Memory B cell (primary cell): ENCODE measurements at regions not wholly inside any gene's neighbourhood (a gene's known extent, or its start where the extent isn't known, plus 50 kb on each side); places are given as distances from the start of the nearest gene placed in this dataset.

Source experiments
- ATAC-seq: fragments of 150-1000 bp; cut with Tn5 transposase; 2 replicates; pipeline ENCODE4 v1.10.0; 2021; ENCODE audit warnings: low read depth, mild to moderate bottlenecking, moderate library complexity
- DNase-seq, 2 donors: peaks; one replicate each; pipeline ENCODE4 v3.0.0; 2022; ENCODE audit warnings: low spot score in 2 of 2
- H3K27ac Mint-ChIP-seq: one replicate; pipeline ENCODE4 v1.8.0; 2022; ENCODE audit warnings: mild to moderate bottlenecking, moderate library complexity, mixed read lengths
- H3K27me3 Mint-ChIP-seq: one replicate; pipeline ENCODE4 v1.8.0; 2022; ENCODE audit warnings: mixed read lengths
- H3K36me3 Mint-ChIP-seq: one replicate; pipeline ENCODE4 v1.8.0; 2022; ENCODE audit warnings: mild to moderate bottlenecking, mixed read lengths
- H3K4me1 Mint-ChIP-seq: one replicate; pipeline ENCODE4 v1.8.0; 2022; ENCODE audit warnings: mixed read lengths
- H3K4me3 Mint-ChIP-seq: one replicate; pipeline ENCODE4 v1.8.0; 2022; ENCODE audit warnings: mild to moderate bottlenecking, moderate library complexity, mixed read lengths
- H3K9me3 Mint-ChIP-seq: one replicate; pipeline ENCODE4 v1.8.0; 2022; ENCODE audit warnings: mixed read lengths

DNA sequence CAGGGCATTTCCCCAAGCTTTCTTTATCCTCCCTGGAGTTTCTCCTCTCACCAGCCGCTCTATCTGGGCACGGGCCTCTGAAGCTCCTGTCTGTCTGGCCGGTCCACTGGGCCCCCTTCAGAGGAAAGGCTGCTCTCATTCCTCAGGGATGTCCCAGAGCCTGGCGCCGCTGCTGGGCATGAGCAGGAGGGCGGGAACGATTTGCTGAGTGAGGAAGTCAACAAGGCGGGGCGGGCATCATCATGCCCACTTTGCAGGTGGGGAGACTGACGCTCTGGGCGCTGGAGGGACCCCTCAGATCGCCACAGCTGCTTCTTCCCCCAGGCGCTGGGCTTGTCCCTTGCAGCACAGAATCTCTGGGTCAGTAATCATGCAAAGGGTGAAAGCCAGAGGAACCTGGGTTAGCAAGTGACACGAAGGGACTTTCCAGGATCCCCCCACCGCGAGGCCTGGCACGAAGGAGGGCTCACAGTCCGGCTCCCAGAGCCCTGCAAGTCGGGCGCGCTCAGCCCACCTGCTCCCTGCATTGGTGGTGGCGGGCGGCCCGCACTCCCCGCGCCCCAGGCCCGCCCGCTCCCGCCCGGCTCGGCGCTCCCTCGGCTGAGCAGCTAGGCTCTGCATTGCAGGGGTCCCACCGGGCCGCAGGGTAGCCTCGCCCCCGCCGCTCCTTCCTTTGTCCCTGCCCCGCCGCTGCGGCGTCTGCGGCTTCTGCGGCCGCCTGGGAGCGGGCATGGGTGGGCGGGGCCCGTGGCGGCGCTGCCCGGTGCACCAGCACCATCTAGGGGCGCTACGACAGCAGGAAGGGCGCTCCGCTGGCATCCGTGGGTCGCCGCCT lies 157.8 kb downstream of the CYRIA start:
- ATAC-seq (peak; percentile 34), DNase-seq (no peak)
- peaks cover 15% of the 10 kb centered on the region for H3K27me3 Mint-ChIP-seq
- H3K4me1 Mint-ChIP-seq: no peaks in the 10 kb centered on the region
- H3K36me3 Mint-ChIP-seq: no peaks in the 10 kb centered on the region
- no peak overlapping the region for H3K4me3 Mint-ChIP-seq
- H3K27ac Mint-ChIP-seq: no peak overlapping the region
- no peaks in the 10 kb centered on the region for H3K9me3 Mint-ChIP-seq

DNA sequence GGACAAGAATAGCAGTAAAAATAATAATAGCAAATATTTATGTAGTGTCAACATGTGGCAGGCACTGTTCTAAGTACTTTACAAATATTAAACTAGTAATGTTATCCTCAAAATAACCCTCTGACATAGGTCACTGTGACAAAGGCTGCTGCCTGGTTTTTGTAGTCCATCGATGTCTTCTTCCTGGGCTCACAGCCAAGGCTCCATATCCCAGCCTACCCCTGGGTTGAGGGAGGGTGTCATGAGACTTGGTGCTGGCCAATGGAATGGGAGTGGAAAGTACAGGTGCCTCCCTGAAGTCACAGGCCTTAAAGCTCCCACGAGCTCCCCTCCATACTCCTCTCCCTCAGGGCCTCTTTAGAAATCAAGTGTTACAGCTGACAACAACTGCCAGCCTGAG lies 159.3 kb downstream of the CYRIA start:
- H3K9me3 Mint-ChIP-seq: no peaks in the 10 kb centered on the region
- no peak overlapping the region for H3K4me3 Mint-ChIP-seq
- H3K4me1 Mint-ChIP-seq: no peaks in the 10 kb centered on the region
- no peak overlapping the region for H3K27ac Mint-ChIP-seq
- no peak for ATAC-seq
- DNase-seq: no peak
- no peaks in the 10 kb centered on the region for H3K36me3 Mint-ChIP-seq
- H3K27me3 Mint-ChIP-seq: peaks cover 13% of the 10 kb centered on the region

DNA sequence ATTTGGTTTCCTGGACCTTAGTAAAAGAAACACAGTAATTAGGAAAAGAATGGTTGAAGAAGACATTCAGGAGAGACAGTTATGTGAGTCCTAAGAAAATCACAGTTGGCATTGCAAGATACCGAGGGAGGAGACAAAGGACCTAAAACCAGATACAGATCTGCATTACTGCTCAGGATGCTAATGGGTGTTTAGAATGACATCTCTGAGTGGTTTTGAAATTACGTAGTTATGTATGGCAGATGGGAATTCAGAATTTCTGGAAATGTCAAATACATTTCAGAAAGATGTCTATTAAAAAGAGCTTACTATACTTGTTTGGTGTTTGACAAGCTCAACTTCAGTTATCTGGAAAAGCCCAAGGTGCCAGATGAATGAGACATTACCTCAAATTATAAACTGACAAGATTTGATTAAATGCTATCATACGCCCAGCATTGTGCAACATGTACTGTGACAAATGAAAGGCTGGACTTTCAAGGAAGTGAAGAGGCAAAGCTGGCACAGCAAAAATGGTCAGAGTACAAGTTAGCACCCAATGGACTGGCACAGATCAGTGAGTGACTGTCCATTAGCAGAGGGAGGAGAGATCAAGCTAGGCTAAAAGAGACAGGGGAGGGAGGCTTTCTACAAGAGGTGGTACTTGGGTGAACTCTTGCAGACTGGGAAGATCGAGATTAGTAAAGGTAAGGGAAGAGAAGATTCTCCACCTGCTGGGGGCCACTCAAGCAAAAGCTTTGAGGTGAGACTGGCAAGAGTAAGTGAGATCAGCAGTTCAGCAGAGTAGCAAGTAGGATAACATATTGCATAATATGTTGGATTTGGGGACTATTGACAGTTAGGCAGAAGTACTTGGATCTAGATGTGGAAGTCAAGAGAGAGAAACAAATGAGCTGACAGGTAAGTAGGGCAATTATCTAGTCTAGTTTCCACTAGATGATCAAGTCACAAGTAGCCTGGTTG lies 168.9 kb downstream of the CYRIA start:
- ATAC-seq: no peak
- H3K4me1 Mint-ChIP-seq: peaks cover 3% of the 10 kb centered on the region
- H3K27me3 Mint-ChIP-seq: peaks cover 9% of the 10 kb centered on the region
- peaks cover 2% of the 10 kb centered on the region for H3K36me3 Mint-ChIP-seq
- H3K27ac Mint-ChIP-seq: no peak overlapping the region
- DNase-seq: no peak
- no peak overlapping the region for H3K4me3 Mint-ChIP-seq
- H3K9me3 Mint-ChIP-seq: peaks cover 2% of the 10 kb centered on the region

DNA sequence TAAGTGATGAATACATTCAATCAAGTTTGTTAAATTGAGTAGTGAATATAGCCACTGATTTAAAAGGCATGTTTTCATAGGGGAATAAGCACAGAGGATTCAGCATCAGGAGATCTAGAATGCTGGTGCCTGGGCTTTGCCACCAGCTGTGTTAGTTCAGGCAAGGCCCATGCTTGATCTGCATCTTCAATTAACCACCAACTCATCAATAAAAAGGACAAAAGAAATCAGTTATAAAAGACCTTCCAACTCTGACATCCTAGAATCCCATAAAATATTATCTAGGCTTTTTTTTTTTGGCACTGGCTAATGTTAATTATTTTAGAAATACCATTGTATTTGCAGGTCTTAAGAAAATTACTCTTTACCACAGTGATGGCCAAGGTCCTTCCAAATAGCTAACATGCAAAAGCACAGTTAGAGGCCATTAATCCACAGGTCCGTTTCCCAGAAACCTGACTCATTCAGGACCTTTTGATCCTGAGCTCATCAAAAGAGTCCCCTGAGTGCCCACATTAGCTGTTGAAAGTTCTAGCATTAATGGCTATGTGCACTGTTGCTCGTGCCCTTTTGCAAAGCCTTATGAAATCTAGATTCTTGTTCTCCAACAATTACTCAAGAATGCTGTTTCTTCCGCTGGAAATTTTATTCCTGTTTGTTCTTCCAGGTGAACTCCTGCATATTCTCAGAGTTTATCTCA lies 170.0 kb downstream of the CYRIA start:
- ATAC-seq: no peak
- Mint-ChIP-seq H3K36me3 (peaks cover 2% of the 10 kb centered on the region), H3K27ac (no peak overlapping the region), H3K9me3 (peaks cover 2% of the 10 kb centered on the region), H3K4me1 (peaks cover 3% of the 10 kb centered on the region), H3K4me3 (no peak overlapping the region), H3K27me3 (peaks cover 10% of the 10 kb centered on the region)
- no peak for DNase-seq

DNA sequence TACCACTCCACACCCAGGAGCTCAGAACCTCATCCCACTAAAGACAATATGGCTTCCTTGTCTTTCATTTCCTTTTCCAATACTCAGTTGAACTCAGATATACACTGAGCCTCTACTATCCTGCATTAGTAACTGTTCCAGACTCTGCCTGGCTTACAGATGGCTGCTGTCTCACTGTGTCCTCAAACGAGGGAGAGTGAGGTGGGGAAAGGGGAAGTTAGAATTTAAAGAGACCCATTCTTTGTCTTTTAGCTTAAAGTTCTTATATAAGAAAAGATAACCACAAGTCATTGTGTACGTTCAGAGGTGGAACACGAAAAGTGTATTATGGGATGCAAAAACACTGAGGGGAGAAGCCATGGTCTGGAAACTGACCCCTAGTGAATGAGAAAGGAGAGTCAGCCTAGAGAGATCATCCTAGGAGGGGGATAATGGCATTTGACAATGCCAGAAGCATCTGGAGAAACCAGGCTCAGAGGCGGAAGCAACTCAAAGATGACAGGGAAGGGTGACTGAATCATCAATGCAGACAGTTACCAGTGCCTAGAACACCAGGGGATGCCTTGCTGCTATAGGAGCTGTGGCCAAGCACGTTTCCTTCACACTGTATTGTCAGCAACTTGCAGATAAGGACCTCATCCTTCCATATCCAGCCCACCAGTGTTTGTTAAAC lies 170.7 kb downstream of the CYRIA start:
- H3K27ac Mint-ChIP-seq: no peak overlapping the region
- ATAC-seq (no peak), DNase-seq (no peak)
- peaks cover 2% of the 10 kb centered on the region for H3K36me3 Mint-ChIP-seq
- peaks cover 13% of the 10 kb centered on the region for H3K27me3 Mint-ChIP-seq
- peaks cover 2% of the 10 kb centered on the region for H3K9me3 Mint-ChIP-seq
- no peak overlapping the region for H3K4me3 Mint-ChIP-seq
- H3K4me1 Mint-ChIP-seq: peaks cover 3% of the 10 kb centered on the region

DNA sequence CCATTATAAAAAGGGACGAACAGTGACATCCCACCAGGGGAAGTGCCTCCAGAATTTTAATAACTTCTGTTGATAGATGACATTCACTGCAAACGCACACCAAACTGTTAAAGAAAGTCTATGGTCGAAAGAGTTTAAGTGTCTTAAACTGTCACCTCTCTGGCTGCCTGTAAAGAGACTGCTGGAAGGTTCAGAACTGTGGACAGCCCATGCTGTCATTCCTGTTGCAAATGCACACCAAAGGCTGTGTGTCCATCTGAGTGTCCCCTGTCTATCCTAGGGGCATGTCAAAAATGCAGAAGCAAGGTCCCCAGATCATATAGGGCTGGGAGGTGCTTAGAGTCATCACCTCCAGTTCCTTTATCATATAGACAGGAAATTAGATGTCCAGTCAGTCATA lies 171.8 kb downstream of the CYRIA start:
- Mint-ChIP-seq H3K27ac (no peak overlapping the region), H3K27me3 (peaks cover 12% of the 10 kb centered on the region), H3K9me3 (no peaks in the 10 kb centered on the region), H3K36me3 (no peaks in the 10 kb centered on the region), H3K4me1 (peaks cover 3% of the 10 kb centered on the region), H3K4me3 (no peak overlapping the region)
- DNase-seq (no peak), ATAC-seq (no peak)

DNA sequence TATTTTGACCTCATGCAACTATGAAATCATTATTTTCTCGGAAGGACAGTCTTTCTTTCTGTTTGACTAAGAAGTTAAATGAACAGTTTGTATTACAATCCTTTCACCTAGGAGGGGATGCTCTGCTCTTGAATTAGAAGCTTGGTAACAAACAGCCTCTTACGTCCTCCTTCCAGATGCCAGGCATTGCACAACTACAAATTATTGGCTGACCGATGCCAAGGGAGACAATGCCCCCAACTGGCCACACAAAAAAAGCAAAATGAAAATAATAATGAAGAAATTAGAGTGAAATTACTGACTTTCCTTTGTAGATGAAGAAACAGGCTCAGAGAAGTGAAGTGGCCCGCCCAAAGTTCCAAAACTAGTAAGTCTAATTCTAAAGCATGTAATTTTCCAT lies 177.9 kb downstream of the CYRIA start:
- H3K36me3 Mint-ChIP-seq: no peaks in the 10 kb centered on the region
- no peak for ATAC-seq
- peaks cover 2% of the 10 kb centered on the region for H3K9me3 Mint-ChIP-seq
- peaks cover 15% of the 10 kb centered on the region for H3K27me3 Mint-ChIP-seq
- H3K4me1 Mint-ChIP-seq: no peaks in the 10 kb centered on the region
- DNase-seq: no peak
- no peak overlapping the region for H3K4me3 Mint-ChIP-seq
- H3K27ac Mint-ChIP-seq: no peak overlapping the region

DNA sequence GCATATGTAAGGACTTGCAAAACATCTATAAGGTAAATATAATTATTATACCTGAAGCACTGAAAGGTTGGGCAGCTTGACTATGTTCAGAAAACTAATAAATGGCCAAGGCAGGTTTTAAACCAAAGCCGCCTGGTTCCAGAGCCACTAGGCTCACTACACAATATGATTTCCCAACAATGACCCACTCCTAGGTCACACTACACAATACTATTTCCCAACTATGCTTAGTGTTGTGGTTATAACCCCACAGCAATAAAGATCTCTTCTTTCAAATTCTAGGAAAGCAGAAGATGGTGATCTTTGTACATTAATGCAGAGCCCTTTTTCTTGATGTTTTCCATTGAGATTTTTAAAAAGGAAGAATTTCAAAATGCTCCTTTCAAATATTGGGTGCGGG lies 180.4 kb downstream of the CYRIA start:
- ATAC-seq: no peak
- H3K36me3 Mint-ChIP-seq: no peaks in the 10 kb centered on the region

DNA sequence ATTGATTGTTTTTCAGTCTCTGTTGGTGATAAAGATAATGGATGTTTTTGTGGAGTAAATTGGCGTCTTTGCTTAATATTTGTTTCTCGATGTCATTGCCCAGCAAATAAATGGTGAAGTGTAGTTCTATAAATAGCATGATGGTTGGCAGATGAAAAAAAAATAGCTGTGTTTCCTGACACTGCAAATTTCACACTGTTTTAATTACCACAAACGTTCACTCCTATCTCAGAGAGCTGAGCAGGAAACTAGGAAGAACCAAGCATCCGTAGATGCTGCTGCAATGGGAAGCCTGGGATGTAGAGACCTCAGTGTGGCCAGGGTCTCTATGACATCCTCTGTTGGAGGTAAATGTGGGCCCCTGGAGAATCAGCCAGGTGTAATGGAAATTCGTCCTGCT lies 183.2 kb downstream of the CYRIA start:
- ATAC-seq (no peak), DNase-seq (no peak)
- no peak overlapping the region for H3K4me3 Mint-ChIP-seq
- peaks cover 2% of the 10 kb centered on the region for H3K9me3 Mint-ChIP-seq
- H3K36me3 Mint-ChIP-seq: no peaks in the 10 kb centered on the region
- no peaks in the 10 kb centered on the region for H3K4me1 Mint-ChIP-seq
- H3K27me3 Mint-ChIP-seq: peaks cover 8% of the 10 kb centered on the region
- H3K27ac Mint-ChIP-seq: no peak overlapping the region

More for the DNA sequence above, 180.4 kb downstream of the CYRIA start:
- no peaks in the 10 kb centered on the region for H3K4me1 Mint-ChIP-seq
- peaks cover 11% of the 10 kb centered on the region for H3K27me3 Mint-ChIP-seq
- H3K27ac Mint-ChIP-seq: no peak overlapping the region
- peaks cover 2% of the 10 kb centered on the region for H3K9me3 Mint-ChIP-seq
- no peak overlapping the region for H3K4me3 Mint-ChIP-seq
- no peak for DNase-seq

DNA sequence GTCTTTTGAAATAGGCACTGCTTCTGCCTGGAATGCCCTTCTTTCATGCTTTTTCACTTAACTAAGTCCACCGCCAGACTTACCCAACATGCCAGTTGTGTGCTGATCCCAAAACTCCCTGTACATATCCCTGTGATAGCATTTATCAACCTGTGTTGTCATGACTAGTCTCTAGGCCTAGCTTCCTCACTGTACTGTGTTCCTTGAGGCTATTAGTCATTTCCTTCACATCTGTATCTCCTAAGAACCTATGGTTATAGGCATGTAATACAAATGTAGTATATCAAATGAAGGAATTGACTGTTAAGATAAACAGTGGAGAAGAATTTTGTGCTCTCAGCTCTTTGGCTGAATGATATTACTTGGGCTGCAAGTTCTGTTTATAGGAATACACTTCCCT lies 184.3 kb downstream of the CYRIA start:
- H3K9me3 Mint-ChIP-seq: peaks cover 2% of the 10 kb centered on the region
- H3K4me1 Mint-ChIP-seq: no peaks in the 10 kb centered on the region
- no peak overlapping the region for H3K27ac Mint-ChIP-seq
- H3K36me3 Mint-ChIP-seq: no peaks in the 10 kb centered on the region
- ATAC-seq (no peak), DNase-seq (no peak)
- H3K27me3 Mint-ChIP-seq: peaks cover 8% of the 10 kb centered on the region
- H3K4me3 Mint-ChIP-seq: no peak overlapping the region

DNA sequence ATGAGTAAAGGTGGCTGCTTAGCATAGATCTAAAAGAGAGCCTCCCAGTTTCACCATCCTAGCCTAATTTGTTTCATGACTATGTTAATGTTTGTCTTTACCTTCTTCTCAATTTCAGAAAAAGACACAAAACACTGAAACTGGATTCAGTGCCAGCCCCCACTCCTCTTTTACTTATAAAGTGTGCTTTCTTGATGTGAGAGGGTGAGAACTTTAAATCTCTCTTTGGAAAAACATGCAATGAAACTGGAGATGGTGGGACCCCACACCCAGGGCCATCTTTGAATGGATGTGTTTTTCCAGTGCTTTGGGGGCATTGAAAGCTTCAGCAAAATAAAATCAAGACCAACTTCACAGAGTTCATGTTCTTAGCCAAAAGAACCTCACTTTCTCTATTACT lies 185.9 kb downstream of the CYRIA start:
- no peak overlapping the region for H3K4me3 Mint-ChIP-seq
- H3K9me3 Mint-ChIP-seq: peaks cover 2% of the 10 kb centered on the region
- peaks cover 5% of the 10 kb centered on the region for H3K27me3 Mint-ChIP-seq
- H3K4me1 Mint-ChIP-seq: no peaks in the 10 kb centered on the region
- no peaks in the 10 kb centered on the region for H3K36me3 Mint-ChIP-seq
- DNase-seq (no peak), ATAC-seq (no peak)
- H3K27ac Mint-ChIP-seq: no peak overlapping the region

DNA sequence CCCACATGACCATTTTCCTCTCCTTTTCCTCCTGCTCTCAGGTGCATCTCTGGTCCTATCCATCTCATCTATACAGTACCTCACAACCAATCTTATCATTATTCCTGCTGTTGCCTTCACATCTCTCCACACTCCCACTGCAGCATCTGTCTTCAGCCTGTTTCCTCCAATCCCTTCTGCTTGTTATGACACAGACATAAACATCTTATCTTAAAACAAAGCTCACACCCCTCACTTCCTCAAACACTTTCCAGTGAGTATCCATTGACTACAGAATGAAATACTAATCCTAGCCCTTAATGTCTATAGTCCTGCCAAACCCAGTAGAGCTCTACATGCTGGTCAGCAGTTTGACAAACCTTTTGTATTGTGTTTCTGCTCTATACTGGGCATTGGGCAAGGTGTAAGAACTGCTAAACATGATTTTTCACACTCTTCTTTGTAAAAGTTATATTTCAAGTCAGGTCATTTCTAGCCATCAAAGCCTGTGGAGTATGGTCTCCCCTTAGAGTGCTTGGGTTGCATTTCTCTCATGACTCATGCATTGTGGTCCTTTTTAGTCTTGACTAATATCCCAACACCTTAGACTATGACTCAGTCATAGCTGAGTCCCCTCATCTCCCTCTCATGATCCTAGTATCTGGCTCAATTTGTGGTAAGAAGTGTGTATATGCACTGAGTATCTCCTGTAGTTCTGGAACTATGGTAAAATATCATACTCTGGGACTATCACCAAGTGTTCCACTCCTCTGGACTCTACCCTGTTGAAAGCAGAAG lies 187.0 kb downstream of the CYRIA start:
- Mint-ChIP-seq H3K4me1 (no peaks in the 10 kb centered on the region), H3K36me3 (no peaks in the 10 kb centered on the region), H3K27ac (no peak overlapping the region), H3K9me3 (no peaks in the 10 kb centered on the region), H3K4me3 (no peak overlapping the region), H3K27me3 (peaks cover 5% of the 10 kb centered on the region)
- ATAC-seq (no peak), DNase-seq (no peak)

DNA sequence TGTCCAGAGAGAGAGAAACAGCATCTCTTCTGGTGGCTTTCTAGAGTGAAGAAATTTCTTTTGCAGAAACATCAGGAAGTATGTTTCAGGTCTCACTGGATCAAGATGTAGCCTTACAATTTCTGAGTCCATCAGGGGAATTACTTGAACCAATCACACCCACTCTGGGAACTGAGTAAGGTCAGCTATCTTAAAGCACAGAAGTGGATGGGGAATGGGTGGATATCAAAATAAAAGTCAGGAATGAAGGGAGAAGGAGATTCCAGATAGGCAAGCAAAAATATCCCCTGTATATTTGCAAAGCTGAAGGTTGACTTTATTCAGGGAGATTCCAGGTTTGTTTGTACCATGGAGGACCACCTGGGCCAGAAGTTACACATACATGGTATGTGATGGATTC lies 188.0 kb downstream of the CYRIA start:
- no peak overlapping the region for H3K4me3 Mint-ChIP-seq
- peaks cover 6% of the 10 kb centered on the region for H3K27me3 Mint-ChIP-seq
- no peaks in the 10 kb centered on the region for H3K9me3 Mint-ChIP-seq
- H3K4me1 Mint-ChIP-seq: no peaks in the 10 kb centered on the region
- no peaks in the 10 kb centered on the region for H3K36me3 Mint-ChIP-seq
- no peak for ATAC-seq
- no peak overlapping the region for H3K27ac Mint-ChIP-seq
- DNase-seq: no peak
